ENCODE measurements at regions not wholly inside any gene's neighbourhood (a gene's known extent, or its start where the extent isn't known, plus 50 kb on each side); places are given as distances from the start of the nearest gene placed in this dataset.

DNA sequence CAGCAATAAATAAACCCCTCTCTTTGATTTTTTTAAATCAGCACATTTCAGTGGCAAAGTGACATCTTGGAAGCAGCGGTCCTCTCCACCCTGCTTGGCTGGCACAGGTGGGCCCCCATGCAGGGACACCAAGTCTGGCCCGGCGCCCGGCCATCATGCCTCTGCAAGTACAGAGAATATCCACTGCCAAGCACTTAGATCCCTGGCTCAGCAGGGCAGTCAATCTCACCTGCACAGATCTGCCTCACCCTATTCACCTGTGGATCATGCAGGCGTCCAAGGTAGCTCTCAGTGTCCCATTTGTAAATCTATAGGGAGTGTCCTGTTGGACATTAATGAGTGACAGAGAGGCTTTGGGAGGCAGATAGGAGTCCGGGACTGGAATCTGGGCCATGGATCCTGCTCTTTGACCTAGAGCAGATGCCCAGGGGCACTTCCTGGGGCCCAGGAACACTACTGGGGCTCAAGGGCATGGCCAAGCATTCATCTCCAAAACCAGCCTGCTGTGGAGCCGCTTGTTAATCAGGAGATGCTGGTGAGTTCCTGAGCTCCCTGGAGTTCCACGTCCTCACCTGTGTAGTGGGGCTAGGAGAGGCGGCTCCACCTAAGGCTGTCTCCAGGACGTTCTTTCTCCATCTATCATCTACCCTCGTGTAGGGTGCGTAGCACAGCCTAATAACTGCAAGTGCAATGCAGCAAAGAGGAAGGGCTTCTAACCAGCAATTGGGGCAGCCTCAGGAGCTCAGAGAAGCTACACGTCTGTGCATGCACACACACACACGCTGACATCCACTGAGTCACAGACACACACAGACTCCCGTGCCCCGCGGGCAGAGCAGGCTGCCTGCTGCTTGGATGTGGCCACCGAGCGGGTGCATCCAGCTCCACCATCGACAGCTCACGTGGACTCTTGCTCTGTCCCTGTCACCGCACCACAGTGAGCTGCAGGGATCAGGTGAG lies 123.6 kb downstream of the OAT start:
- CTCF ChIA-PET: interaction anchor here (1.4 kb wide), 1 partner anchor 300 kb away, joined by 4 read pairs; no protein-coding TSS in a partner anchor
- no peak for TF ChIP-seq CTCF (IDR thresholded peaks at IDR 0.05; ENCODE audit: control extremely low read depth, extremely low read depth, low read depth, missing control alignments)
- DNase-seq (ENCODE audit: extremely low spot score): no peak
- POLR2A ChIA-PET: no interaction called here

DNA sequence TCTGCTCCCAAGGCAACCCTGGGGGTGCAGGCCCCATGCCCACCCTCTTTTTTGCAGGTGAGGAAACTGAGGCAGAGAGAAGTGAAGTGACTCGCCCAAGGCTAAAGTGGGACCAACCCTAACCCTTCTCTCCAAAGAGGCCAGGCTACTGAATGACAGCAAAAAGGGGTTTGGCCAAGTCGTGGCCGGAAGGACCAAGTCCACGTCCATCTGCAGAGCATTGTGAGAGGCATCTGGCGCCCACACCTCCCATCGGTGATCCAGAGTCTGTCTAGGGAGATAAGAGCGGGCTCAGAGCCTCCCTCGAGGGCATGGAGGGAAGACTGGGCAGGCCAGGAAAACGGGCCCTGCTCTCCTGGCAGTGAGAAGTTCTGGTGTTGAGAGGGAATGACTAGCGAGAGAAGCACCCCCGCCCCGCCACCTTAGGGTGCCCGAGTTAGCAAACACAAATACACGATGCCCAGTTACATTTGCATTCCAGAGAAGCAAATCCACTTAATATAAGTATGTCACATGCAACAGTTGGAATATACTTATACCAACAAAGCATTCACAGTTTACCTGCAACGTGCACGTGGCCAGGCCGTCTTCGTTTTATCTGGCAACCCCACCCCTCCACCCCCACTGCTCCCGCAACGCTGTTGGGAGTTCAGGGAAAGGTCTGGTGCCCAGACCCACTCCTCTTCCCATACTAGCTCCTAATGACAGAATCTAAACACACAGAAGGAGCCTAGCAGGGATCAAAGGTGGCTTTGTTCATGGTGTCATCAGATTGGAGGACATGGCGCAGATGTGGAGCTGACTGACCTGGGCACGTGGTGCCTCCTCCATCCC lies 124.9 kb downstream of the OAT start:
- no peak for DNase-seq (ENCODE audit: extremely low spot score)
- ChIA-PET POLR2A (no interaction called here), CTCF (no interaction called here)
- no peak for TF ChIP-seq CTCF (IDR thresholded peaks at IDR 0.05; ENCODE audit: control extremely low read depth, extremely low read depth, low read depth, missing control alignments)

DNA sequence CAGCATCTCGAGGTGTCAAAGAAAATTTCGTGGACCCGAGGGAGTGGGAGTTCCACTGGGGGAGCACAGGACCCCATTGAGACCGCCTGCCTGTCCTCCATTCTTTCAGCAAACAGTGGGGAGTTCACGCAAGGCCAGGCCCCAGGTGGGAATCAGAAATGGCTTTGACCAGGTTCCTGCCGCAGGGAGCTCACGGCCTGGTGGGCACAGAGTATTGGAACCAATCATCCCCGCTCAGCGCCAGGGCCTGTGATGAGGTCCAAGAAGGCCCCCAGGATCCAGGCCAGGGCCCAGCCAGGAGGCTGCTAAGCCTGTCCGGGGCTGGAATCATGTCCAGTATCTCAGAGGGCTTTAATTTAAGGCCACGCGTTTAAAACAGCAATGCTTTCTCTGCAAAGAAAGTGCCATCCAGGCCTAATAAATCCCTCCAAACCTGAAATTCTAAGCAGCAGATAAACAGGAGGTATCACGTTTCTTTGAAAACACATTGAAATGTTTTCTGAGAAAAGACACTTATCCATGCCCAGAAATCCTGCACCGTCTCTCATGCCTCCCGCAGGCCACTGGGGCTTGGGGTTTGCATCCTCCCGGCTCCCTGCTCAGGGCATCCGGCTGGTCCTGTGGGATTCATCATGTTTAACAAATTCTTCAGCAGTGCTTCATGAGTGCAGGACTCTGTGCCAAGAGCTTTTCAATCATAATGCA lies 125.7 kb downstream of the OAT start:
- DNase-seq (ENCODE audit: extremely low spot score): no peak
- POLR2A ChIA-PET: no interaction called here

DNA sequence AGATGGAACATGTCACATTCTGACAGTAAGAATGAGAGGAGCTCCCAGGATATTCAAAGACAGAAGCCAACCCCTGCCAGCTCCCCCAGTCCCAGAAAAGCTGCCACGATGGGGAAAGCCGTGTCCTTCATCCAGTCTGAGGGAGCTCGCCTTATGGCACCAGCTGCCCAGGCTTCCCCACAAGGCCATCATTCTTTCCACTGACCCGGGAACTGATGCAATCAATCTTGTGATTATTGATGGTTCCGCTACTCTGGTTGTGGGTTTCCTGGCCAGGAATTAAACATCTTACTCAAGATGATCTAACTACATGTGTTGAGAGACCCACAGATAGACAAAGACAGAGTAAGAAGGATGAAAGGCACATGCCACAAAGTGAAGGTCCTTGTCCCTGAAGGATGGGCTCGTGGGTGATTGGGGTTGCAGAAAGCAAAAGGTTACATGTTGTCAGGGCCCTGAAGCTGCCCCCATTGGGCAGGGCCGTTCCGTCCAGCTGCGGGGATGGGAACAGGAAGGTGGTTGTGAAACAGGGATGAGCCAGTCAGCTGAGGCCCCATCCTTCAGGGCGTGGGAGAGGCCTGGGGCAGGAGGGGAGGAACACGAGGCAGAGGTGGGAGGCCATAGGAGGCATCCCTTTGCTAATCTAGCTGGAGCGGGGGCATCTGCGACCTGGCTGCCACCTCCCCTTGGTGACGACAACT lies 127.6 kb downstream of the OAT start:
- ChIA-PET CTCF (interaction anchor here (1.0 to 2.2 kb wide), 4 partner anchors 11 to 297 kb away, joined by 3 to 6 read pairs (median 4); no protein-coding TSS in a partner anchor), POLR2A (no interaction called here)
- no peak for DNase-seq (ENCODE audit: extremely low spot score)
- no peak for TF ChIP-seq CTCF (IDR thresholded peaks at IDR 0.05; ENCODE audit: control extremely low read depth, extremely low read depth, low read depth, missing control alignments)

More for the DNA sequence above, 125.7 kb downstream of the OAT start:
- CTCF ChIA-PET: no interaction called here
- no peak for TF ChIP-seq CTCF (IDR thresholded peaks at IDR 0.05; ENCODE audit: control extremely low read depth, extremely low read depth, low read depth, missing control alignments)

- ChIA-PET CTCF (interaction anchor here (1.0 to 2.2 kb wide), 5 partner anchors 12 to 296 kb away, joined by 3 to 6 read pairs (median 3); no protein-coding TSS in a partner anchor), POLR2A (no interaction called here)
- no peak for TF ChIP-seq CTCF (IDR thresholded peaks at IDR 0.05; ENCODE audit: control extremely low read depth, extremely low read depth, low read depth, missing control alignments)
- DNase-seq (ENCODE audit: extremely low spot score): peak; percentile 54
These were observed 128.6 kb downstream of the OAT start for GRCh38 chr10:124289851-124290795.

All from GM10248 (cell line).